HCEC 1CT (cell line): ENCODE measurements at regions not wholly inside any gene's neighbourhood (a gene's known extent, or its start where the extent isn't known, plus 50 kb on each side); places are given as distances from the start of the nearest gene placed in this dataset.

Source experiments
- DNase-seq: peaks from one replicate; pipeline ENCODE4 v3.0.0-alpha.2; 2017

DNA sequence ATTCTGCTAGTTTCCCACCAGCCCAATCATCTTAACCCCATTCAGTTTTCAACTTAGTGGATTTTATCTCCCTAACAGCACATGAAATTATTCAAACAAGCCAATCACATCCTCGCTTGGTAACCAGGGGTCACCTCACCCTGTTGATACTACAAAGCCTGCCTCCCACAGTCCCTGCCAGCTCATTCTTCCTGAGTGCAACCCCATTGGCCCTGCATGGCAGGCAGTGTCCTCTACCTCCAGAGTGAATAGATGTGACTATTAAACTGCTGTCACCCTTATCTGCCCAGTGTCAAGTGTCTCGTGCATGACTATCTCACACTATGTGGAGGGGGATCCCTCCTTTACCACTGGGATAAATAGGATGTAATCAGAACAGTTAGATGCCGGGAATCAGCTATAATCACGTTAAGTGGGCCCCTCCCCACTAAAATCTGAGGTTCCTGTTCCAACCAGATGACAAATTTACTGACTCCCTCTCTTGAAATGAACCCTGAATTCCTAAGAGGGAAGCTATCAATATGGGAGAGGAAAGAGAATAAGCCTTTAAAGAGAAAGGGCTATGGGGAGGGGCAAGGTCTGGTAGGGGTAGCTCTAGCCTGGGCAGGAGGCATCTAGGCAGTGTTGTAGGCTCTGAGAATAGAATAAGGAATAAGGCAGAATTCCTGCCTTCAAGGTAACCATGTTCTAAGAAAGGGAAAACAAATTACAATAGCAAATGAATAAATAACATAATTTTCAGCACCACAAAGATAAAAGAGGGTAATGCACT, 155.9 kb downstream of the SLC30A10 start:
- DNase-seq, result no peak

DNA sequence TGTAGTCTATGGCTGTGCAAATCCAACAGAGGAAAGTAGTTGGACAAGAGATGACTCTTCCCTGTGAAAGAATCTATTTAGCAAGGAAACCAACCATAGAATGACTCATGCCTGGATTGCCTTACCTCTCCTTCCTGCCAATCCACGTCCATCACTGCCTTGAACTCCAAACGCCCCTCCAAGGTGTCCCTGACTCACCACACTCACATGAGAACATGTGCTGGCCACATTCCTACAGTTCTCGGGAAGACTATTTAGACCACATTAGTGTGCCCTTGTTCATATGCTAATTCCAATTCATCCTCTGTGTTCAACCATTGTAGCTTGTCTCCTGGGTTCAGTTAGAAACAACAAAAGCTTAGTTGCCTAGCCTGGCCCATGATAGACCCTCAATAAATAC, 157.3 kb downstream of the SLC30A10 start:
- DNase-seq, result peak; percentile 90

DNA sequence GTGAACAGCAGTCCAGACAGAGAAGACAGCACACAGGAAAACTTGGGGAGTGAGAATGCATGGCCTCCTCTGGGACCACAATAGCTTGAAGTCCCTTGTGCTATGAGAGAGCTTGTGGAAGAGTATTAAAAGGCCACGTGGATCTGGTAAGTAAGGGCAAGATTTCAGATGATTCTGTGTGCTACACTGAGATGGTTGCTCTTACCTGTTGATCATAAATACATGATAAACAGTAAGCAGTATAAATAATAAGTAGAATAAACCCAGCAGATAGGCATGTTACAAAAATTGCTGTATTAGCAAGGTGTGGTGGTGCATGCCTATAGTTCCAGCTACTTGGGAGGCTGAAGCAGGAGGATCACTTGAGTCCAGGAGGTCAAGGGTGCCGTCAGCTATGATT, 150.4 kb upstream of the ZC3H11B start:
- DNase-seq, result no peak

DNA sequence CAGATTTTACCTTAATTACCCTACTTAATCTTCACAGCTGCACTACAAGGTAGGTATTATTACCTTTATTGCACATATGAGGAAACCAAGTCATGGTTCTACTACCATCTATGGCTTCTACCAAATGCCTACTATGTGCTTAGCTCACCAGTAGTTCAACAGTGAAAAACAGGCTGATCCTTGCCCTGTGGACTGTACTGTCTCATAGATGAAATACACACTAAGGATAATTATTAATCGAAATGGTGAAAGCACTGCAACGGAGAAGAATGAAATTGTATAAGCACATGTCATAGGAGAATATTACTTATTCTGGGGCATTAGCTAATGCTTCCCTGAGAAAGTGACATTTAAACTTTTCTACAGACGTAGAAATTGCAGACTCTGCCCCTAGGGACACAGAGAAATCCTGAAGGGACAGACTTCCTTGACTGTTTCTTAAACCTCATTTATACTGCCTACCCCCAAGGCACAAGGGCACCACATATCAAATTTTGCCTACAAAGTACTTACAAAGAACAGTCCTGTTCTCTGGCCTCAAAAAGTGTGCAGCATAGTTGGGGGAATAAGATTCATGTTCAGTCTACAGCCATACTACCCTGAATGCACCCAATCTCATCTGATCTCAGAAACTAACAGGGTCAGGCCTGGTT, 148.4 kb upstream of the ZC3H11B start:
- DNase-seq, result no peak

DNA sequence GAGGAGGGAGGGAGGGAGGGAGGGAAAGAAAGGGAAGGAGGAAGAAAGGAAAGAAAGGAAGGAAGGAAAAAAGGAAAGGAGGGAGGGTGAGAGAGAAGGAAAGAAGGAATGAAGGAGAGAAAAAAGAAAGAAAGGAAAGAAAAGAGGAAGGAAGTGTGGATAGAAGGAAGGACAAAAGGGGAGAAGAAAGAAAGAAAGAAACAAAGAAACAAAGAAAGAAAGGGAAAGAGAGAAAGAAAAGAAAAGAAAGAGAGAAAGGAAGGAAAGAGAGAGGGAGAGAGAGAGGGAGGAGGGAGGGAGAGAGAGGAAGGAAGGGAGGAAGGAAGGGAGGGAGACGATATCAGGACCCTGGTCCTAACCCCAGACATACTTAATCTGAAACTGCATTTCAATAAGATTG, 146.2 kb upstream of the ZC3H11B start:
- DNase-seq, result no peak

DNA sequence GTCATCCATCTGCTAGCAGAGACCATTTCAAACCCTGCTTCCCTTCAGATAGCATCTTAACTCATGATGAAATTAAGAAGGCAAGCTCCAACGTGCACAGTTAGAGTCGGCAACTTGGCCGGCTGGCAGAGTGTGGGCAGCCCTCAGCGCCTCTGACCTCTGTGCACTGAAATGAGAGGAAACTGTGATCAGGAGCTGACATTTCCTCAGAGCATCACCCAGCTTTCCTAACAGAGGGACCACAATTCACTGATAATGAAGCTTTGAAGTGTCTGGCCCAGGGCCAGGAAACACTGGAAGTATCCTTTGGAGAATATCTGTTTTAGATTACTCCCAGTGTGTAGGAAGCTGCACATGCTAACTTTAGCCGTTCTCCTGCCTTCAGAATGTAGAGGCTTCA, 145.0 kb upstream of the ZC3H11B start:
- DNase-seq, result no peak

DNA sequence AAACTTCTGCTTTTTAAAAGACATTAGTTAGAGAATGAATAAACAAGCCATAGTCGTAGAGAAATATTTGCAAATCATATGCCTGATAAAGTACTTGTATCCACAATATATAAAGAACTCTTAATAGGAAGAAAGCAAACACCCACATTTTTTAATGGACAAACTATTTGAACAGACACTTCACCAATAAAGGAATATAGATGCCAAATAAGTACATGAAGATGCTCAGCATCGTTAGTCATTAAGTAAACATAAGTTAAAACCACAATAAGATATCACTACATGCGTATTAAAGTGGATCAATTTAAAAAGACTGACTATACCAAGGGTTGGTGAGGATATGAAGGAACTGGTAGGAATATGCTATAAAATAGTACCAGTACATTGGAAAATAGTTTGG, 142.3 kb upstream of the ZC3H11B start:
- no peak for DNase-seq

DNA sequence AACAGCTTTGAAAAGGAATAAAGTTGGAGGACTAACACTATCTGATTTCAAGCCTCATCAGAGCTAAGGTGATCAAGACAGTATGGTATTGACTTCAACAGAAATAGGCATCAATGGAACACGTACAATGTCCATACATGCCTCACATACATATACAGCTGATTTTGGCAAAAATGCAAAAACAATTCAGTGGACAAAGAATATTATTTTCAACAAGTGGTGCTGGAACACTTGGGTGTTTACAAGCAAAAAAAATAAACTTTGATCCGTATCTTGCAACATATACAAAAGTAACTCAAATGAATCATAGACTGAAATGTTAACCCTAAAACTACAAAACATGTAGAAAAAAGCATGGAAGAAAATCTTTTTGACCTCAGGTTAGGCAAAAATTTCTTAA, 141.9 kb upstream of the ZC3H11B start:
- no peak for DNase-seq

DNA sequence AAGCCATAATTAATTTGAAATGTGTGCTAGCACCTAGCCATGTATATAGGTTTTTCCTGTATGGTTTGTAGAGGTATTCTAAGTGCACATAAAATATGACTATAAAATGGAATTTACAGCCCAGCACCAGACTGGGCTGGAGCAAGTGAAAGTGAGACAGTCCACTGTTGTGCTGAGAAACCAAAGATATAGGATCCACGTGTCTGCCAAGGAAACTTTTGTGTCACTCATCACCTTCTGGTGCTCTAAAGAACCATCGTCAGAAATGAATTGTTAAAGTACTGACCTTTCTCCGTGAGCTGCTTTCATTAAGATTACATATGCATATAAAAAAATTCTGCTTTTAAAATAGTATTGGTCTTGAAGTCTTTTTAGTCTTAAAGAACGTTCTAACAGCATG, 141.0 kb upstream of the ZC3H11B start:
- no peak for DNase-seq

DNA sequence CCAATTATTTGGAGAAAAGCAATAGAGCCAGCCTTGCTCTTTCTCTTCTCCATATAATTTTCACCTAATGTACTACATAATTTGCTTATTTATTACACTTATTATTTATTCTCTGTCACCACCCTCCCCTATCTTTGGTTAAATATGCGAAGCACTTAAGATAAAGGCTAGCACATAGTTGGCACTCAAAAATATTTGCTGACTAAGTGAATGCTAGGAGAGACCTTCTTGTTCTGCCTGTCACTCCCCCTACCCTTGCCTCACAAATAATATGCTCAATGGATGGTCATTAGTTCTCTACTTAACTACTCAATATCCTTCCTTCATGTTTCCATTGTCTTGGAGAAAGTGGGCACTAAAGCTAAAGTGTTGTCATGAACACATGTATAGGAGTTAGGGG, 139.7 kb upstream of the ZC3H11B start:
- DNase-seq, result no peak

DNA sequence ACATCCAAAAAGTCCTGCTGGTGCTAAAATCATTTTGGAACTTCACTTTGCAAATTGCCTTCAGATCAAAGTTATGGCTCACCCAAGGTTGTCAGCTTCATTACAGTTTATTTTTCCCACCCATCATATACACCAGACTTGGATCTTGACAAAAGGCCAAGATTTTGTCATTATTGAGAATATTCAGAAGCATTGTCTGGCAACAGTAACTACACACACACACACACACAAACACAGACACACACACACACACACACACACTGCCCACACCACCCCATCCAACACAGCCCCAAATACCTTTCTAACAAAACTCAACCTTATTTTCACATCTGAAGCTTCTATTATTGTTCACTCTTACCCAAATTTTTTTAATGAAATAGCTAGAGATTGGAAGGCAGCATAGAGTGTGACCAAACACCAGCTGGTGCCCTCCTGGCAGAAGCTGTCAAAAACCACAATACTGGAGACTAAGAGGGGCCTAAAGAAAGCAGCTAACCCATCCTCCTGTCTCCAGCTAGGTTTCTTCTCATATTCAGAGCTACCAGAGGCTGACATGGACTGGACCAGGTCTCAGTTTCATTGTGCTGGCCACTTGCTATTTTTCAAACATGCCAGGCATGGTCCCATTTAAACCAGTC, 139.1 kb upstream of the ZC3H11B start:
- no peak for DNase-seq

DNA sequence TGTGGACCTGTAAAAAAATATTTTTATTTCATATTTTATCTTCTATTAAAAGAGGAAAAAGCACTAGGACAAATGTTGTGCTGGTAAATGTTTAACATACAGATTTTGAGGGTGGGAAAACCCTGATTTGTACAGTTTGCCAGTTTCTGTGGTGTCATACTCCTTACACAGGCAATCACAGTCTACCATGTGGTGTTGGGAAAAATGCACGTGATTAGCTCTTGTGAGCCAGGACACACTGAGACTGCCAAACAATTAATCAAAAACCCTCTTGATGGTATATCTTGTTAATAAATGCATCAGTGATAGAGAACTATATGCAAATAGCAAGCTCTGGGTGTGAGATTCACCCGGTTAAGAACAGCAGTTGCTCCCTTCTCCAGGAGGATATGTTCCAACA, 136.5 kb upstream of the ZC3H11B start:
- no peak for DNase-seq

DNA sequence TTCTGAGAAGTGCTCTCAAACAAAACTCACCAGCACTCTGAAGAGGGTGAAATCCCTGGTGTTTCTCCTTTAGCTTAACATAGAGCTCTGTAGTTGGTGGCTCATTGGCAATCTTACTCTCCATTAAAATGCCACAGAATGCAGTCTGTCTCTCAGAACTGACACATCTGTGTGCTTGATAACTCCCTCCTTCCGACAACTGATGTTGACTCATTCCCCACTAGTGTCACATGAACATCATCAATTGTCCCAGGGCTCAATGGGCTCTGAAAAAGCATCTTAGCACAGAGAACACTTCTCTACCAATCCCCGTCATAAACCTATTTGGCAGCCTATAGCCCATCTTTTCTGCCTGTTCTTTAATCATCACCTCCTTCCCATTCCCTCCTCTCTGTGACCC, 133.2 kb upstream of the ZC3H11B start:
- DNase-seq, result no peak

DNA sequence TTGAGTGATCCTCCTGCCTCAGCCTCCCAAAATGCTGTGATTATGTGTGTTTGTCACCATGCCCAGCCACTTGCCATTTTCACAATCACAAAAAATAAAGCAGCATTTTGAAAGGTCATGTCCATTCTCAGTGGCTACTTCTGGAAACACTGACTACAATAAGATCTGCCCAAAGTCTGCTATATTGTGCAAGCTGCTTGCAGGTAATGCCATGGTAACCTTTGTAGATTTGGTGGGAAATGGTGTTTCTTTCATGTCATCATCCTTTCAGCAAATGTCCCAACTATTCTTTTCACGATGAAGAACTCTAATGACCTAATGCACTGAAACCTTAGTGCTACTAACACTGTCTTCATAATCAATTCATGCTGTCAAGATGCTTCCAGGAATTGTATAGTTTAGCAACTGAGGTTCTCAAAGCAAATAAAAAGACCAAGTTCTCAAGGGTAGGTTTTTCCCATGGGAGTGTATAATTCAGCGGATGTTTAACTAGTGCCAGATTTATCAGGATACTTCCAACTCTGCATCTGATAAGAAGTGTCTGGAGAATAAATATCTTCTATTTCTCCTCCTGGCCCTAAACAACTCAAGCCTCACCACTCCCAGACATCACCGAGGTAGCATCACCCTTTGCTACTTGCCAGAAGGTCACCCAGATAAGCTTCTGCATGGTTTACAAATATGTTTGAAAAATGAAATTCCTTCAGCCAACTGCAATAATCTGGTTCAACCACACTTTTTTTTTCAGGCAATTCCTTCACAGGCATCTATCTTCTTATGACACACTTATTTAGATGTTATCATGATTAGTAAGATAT, 132.0 kb upstream of the ZC3H11B start:
- DNase-seq, result no peak

DNA sequence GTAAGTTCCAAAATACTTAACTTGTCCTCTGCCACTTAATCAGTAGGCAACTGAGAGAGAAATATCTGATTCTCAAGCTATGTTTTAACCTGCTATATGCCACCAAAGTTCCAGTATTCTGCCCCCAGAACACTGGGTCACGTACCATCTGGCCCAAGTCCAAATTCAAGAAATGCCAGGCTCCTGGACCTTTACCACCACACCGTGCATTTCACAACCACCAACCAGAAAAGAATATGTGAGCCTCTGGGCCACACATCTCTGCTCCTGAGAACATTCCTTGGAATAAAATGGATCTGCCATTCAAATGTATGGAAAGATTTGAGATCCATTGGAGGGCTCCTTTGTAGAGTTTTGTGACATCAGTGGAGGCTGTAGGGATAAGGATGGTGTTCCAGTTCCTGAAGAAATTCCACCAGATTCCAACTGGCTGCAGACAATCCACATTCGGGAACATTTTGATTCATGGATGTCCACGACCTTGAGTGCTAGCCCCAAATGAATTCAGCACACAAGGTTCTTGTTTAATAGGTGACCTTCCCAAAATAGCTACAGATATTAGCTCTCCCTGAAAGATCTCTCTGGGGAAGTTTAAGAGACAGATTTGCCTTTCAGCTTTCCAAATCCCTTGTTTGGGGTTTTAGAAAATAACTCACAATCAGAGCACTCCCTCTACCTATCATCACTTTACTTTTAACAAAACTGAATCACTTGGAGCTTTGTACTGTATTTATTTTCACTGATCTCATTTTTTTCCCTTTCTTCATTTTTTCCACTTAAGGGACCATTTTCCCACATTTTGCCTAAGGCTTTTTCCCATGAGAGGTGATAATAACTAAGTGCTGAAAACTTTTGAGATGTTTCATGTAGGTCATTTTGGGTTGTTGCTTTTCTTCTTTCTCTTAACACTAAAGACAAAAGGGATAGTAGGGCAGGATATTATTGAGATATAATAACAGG, 128.4 kb upstream of the ZC3H11B start:
- DNase-seq, result no peak

DNA sequence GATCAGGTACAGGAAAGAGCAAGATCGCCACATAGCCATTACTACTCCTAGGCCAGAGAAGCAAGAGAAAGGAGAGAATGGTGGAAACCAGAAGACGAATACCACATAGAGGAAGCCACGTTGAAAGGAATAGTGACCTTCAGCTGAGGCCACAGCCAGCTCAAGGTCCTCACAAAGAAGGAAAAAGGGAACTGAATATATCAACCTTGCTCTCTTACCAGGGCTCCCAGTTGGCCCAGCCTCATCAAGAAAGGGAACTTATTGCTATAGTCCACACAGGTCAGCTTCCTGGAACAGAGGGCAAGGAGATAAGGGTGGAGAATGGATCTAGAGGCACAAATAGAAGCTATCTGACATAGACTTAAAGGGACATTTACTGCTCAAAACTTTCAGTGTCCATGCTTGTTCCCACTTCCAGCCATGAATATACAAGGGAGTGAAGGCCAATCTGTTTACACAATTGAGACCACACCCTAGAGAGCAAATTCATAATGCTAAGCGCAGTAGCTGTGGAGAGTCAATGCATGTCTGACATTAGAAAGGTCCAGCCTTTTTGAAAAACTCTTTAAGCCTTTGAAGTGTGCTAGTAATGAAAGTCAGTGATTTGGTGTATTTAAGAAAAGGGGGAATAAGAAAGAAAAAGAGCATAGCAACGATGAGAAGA, 120.7 kb upstream of the ZC3H11B start:
- no peak for DNase-seq

DNA sequence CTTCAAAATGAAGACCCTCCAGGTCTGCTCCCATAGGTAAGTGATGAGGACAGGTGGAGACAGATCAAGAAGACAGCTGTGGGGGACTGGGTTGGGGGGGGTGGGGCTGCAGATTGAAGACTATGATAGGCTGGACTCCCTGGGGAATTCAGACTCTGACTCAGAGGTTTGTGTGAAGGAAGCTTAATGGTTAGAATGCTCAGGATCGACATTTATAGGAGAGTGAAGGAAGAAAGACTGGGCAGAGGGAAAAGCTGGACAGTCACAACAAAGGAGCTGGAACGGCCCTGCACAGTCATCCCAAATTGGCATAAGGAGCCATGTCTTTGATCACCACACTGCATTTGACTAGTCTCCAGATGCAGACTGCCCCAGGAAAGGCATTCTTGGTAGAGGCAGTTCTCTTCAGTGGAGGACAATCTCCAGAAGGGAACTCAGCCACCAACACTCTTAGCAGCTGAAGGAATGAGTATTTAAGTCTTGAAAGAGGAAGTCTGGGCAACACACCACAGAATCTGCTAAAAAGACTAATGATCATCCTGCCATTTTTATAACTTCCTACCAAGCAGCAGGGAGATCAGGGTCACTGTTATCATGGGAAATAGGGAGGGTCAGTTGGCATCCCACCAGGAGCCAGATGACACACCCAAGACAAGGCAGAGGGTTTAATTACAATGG, 120.0 kb upstream of the ZC3H11B start:
- DNase-seq, result no peak

DNA sequence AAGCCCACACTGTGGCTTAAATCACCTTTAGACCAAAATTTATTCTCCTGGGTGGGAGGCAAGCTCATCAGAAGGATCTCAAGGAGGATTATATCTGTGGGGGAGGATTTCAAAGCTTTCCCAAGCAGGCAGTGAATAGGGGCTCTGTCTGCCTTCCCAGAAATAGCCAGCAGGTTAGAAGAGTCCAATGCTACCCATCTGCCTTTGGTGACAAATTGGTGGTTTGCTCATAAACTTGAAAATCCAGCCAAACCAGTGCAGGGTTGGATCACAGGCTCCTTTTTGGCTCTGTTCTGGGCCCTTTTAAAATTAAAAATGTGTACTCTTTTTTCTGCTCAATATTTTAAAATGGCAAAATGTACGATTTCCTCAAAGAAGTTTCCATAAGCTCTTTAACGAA, 118.9 kb upstream of the ZC3H11B start:
- no peak for DNase-seq

DNA sequence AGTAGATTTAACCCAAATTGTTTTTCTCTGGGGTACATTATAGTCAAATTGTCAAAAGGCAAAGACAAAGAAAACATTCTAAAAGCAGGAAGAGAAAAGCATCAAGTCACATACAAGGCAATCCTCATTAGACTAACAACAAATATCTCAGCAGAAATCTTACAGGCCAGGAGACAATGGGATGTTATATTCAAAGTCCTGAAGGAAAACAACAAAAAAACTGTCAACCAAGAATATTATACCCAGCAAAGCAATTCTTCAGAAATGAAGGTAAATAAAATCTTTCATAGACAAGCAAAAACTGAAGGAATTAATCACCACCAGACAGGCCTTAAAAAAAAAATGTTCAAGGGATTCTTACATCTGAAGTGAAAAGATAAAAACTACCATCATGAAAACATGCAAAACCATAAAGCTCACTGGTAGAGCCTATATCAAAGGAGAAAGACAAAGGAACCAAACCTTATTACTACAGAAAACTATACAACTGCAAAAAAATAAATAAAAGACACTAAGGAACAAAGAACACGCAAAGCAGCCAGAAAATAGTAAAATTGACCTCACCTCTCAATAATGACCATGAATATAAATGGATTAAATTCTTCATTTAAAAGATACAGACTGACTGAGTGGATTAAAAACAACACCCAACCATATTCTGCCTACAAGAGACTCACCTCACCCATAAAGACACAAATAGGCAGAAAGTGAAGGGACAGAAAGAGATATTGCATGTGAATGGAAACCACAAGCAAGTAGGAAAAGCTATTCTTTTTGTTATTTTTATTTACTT, 113.8 kb upstream of the ZC3H11B start:
- no peak for DNase-seq

DNA sequence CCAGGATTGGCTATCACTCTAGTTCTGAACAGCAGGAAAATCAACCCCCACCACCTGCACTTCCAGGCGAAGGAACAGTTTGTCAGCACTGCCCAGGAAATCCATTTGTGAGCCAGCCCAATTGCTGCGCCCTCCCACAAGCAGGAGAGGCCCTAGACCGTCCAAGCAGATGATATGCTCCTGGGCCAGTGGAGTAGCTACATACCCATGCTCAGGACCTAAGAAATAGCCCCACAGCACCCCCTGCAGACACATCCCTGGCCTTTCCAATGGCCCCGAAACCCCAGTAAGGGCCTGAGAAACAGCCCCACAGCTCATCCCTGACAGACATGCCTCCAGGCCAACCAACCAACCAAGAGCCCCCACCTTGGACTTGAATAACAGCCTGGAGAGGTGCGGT, 111.5 kb upstream of the ZC3H11B start:
- DNase-seq, result no peak
